ENCODE measurements at regions not wholly inside any gene's neighbourhood (a gene's known extent, or its start where the extent isn't known, plus 50 kb on each side); places are given as distances from the start of the nearest gene placed in this dataset.

DNA sequence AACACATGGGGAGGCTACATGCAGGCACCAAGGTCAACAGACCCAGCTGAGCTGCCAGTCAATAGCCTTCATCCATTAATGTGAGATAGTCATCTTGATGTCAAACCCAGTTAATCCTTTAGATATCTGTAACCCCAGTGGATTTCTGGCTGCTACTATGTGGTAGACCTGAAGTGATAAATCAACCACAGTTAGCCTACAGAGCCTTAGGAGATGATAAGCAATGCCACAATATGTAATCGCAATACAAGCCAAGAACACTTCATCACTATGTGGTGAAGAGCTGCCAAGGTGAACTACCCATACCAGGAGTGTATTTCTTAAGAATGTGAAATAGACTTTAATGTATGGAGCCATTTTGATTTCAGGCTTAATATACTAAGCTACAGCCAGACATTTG, 1175.5 kb downstream of the DTWD2 start:
- Mint-ChIP-seq H3K27ac (ENCODE audit: unreplicated experiment) (no peak overlapping the region), H3K4me1 (ENCODE audit: low read depth) (no peaks in the 10 kb centered on the region), H3K36me3 (ENCODE audit: low read depth) (no peaks in the 10 kb centered on the region), H3K9me3 (ENCODE audit: low read depth) (peaks cover 12% of the 10 kb centered on the region), H3K4me3 (ENCODE audit: unreplicated experiment) (no peak overlapping the region), H3K27me3 (ENCODE audit: low read depth) (no peaks in the 10 kb centered on the region)
- no peak for TF ChIP-seq CTCF (IDR thresholded peaks at IDR 0.05)
- no peak for DNase-seq (ENCODE audit: low spot score)

- H3K4me1 Mint-ChIP-seq (ENCODE audit: low read depth): peaks cover 3% of the 10 kb centered on the region
- no peak overlapping the region for H3K27ac Mint-ChIP-seq (ENCODE audit: unreplicated experiment)
- DNase-seq (ENCODE audit: low spot score): no peak
- H3K4me3 Mint-ChIP-seq (ENCODE audit: unreplicated experiment): no peak overlapping the region
- H3K36me3 Mint-ChIP-seq (ENCODE audit: low read depth): no peaks in the 10 kb centered on the region
- TF ChIP-seq CTCF (IDR thresholded peaks at IDR 0.05): no peak
- H3K9me3 Mint-ChIP-seq (ENCODE audit: low read depth): no peaks in the 10 kb centered on the region
- no peaks in the 10 kb centered on the region for H3K27me3 Mint-ChIP-seq (ENCODE audit: low read depth)
Observed at GRCh38 chr5:117809251-117809650, 1179.1 kb downstream of the DTWD2 start.

DNA sequence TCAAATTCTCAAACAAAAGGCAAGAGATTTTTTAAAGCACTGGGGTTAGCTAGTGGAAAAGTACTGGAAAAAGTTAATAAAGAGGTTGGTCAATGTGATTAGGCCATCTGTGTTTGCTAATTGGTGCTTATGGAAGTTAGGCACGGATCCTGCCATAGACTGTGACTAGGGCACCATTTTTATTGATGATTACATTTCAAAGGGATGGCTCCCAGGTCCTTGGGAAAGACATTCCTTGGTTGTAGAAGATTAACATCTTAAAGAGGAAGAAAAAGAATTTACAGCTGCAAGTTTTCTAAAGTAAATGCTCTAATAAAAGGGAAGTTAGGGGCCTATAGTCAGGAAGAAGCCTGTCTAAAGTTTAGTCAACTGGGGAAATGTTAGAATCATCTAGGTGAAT, 1183.3 kb downstream of the DTWD2 start:
- Mint-ChIP-seq H3K4me1 (ENCODE audit: low read depth) (peaks cover 12% of the 10 kb centered on the region), H3K4me3 (ENCODE audit: unreplicated experiment) (no peak overlapping the region), H3K27ac (ENCODE audit: unreplicated experiment) (no peak overlapping the region), H3K27me3 (ENCODE audit: low read depth) (no peaks in the 10 kb centered on the region), H3K36me3 (ENCODE audit: low read depth) (peaks cover 2% of the 10 kb centered on the region), H3K9me3 (ENCODE audit: low read depth) (peaks cover 16% of the 10 kb centered on the region)
- no peak for TF ChIP-seq CTCF (IDR thresholded peaks at IDR 0.05)
- DNase-seq (ENCODE audit: low spot score): no peak

DNA sequence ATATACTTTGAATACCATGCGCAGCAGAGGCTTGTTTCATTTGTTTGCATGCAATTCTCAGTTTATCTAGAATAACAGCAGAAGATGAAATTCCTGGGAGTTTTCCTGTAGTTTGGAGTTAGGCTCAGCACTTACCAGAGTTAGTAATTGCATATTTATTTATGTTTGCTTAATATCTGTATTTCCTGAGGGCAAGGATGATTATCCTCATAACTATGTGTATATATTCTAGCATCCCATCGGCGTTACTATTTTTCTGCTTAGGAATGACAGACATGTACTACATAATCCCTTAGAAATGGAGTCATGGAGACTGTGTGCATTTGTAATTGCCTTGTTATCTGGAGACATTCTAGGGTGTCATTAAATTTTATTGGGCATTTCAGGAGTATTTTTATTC, 1184.8 kb downstream of the DTWD2 start:
- TF ChIP-seq CTCF (IDR thresholded peaks at IDR 0.05): no peak
- peaks cover 2% of the 10 kb centered on the region for H3K36me3 Mint-ChIP-seq (ENCODE audit: low read depth)
- no peak overlapping the region for H3K27ac Mint-ChIP-seq (ENCODE audit: unreplicated experiment)
- H3K4me3 Mint-ChIP-seq (ENCODE audit: unreplicated experiment): no peak overlapping the region
- no peaks in the 10 kb centered on the region for H3K27me3 Mint-ChIP-seq (ENCODE audit: low read depth)
- peaks cover 16% of the 10 kb centered on the region for H3K9me3 Mint-ChIP-seq (ENCODE audit: low read depth)
- H3K4me1 Mint-ChIP-seq (ENCODE audit: low read depth): peaks cover 12% of the 10 kb centered on the region
- no peak for DNase-seq (ENCODE audit: low spot score)

- H3K9me3 Mint-ChIP-seq (ENCODE audit: low read depth): peaks cover 16% of the 10 kb centered on the region
- no peak overlapping the region for H3K27ac Mint-ChIP-seq (ENCODE audit: unreplicated experiment)
- no peak overlapping the region for H3K4me3 Mint-ChIP-seq (ENCODE audit: unreplicated experiment)
- H3K36me3 Mint-ChIP-seq (ENCODE audit: low read depth): peaks cover 2% of the 10 kb centered on the region
- peaks cover 12% of the 10 kb centered on the region for H3K4me1 Mint-ChIP-seq (ENCODE audit: low read depth)
- no peak for DNase-seq (ENCODE audit: low spot score)
- TF ChIP-seq CTCF (IDR thresholded peaks at IDR 0.05): no peak
- no peaks in the 10 kb centered on the region for H3K27me3 Mint-ChIP-seq (ENCODE audit: low read depth)
Observed at GRCh38 chr5:117801583-117801982, 1186.8 kb downstream of the DTWD2 start.
